ENCODE measurements at regions not wholly inside any gene's neighbourhood (a gene's known extent, or its start where the extent isn't known, plus 50 kb on each side); places are given as distances from the start of the nearest gene placed in this dataset.
A peak's percentile ranks its signal among the peaks of the same experiment; 100 is the strongest.

- no peak for DNase-seq (ENCODE audit: low spot score)
- in situ Hi-C loops (cut with HindIII; ENCODE audit: low sequenced_read_pairs), result no loop called here
Measured at GRCh38 chr12:67450441-67450840, 181.3 kb downstream of the CAND1 start.

GRCh38 chr12:67451206-67451605 lies 182.0 kb downstream of the CAND1 start:
- no peak for DNase-seq (ENCODE audit: low spot score)
- in situ Hi-C loops (cut with HindIII; ENCODE audit: low sequenced_read_pairs), result no loop called here

- in situ Hi-C loops (cut with HindIII; ENCODE audit: low sequenced_read_pairs), result no loop called here
- no peak for DNase-seq (ENCODE audit: low spot score)
Measured at GRCh38 chr12:67452119-67452805, 183.1 kb downstream of the CAND1 start.

DNA sequence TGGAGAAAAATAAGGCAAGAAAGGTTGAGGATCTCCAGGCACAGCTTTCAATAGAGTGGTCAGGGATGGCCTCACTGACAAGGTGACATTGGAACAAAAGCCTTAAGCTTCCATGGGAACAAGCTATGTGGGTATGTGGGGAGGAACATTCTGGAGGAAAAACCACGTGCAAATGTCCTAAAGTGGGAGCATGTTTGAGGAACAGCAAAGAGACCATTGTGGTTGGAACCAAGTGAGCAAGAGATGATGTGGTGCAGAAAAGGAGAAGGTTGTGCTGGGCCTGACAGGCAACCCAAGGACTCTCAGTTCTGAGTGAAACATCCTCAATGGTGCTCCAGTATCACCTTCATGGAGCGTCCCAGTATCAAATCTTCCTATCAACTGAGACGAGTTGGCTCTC lies 184.0 kb downstream of the CAND1 start:
- in situ Hi-C loops (cut with HindIII; ENCODE audit: low sequenced_read_pairs), result no loop called here

DNA sequence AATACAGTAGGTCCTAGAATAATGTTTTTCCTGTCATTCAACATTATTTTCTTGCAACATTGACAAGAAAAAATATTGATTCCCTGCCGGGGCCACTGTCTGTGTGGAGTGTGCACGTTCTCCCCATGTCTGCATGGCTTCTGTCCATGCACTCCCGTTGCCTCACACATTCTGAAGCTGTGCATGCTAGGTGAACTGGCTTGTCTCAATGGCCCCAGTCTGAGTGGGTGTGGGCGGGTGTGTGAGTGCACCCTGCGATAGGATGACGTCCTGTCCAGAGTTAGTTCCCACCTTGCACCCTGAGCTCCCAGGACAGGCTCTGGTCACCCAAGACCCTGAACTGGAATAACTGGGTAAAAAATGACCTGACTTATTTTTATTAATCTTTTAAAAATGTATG lies 186.1 kb downstream of the CAND1 start:
- in situ Hi-C loops (cut with HindIII; ENCODE audit: low sequenced_read_pairs), result no loop called here
- DNase-seq (ENCODE audit: low spot score), result no peak

More for the DNA sequence above, 184.0 kb downstream of the CAND1 start:
- no peak for DNase-seq (ENCODE audit: low spot score)

GRCh38 chr12:67456431-67456901 lies 187.3 kb downstream of the CAND1 start:
- in situ Hi-C loops (cut with HindIII; ENCODE audit: low sequenced_read_pairs), result no loop called here
- no peak for DNase-seq (ENCODE audit: low spot score)

DNA sequence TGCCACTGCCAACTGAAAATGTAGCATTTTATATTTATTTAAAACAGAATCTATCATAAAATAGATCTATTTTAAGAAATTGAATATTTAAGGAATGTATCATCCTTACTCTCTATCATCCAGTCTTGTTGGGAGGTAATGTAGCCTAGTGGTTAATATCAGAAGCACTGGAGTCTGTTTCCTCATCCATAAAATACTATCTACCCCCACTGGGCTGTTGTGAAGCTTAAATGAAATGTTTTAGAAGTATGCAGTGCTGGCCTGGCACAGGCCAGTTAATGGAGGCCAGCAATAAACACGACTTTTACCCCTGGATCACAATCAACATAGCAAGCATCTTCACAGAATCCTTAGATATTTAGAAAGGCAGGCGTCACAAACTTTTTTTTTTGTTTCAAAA lies 188.0 kb downstream of the CAND1 start:
- DNase-seq (ENCODE audit: low spot score), result no peak
- in situ Hi-C loops (cut with HindIII; ENCODE audit: low sequenced_read_pairs), result no loop called here

DNA sequence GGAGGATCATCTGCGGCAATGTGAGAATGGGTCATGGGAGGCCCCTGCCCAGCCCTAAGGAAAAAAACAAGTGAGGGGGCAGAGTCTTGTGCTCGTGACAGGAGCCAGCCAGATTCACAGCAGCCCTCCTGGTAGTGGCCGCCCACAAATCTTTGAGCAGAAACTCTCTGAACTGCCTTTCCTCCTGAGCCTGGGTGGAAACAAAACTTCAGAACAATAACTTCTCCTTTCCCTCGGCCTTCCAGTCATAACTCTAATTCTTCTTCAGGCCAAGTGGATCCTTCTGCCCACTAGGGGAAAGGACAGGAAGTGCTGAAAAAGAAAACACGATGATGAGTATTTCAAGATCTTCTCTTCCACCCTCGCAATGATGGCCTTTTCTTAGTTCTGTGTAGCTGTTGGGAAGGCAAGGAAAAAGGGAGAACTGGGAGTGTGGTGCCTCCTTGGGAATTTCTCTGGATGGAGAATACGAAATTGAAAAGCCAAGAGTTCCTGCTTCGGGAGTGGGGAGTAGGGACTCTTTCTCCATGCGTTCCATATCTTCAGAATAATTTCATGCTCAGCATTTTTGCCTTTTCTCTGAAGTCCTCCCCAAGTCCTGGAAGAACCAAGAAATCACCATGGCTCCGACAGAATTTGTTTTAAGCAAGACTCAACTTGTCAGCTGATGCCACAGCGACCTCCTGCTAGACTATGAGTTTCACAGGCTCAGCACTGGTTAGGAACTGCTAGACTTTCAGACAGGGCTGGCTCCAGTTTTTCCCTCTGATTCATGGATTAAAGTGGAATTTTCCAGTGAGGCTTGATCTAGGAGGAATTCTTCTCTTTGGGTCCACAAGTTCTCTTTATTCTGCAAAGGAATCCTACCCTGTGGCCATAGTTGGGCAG lies 188.9 kb downstream of the CAND1 start:
- no peak for DNase-seq (ENCODE audit: low spot score)
- in situ Hi-C loops (cut with HindIII; ENCODE audit: low sequenced_read_pairs), result no loop called here

- DNase-seq (ENCODE audit: low spot score), result no peak
- in situ Hi-C loops (cut with HindIII; ENCODE audit: low sequenced_read_pairs), result no loop called here
Measured at GRCh38 chr12:67459173-67459572, 189.4 kb upstream of the DYRK2 start.

GRCh38 chr12:67459578-67459977 lies 189.0 kb upstream of the DYRK2 start:
- no peak for DNase-seq (ENCODE audit: low spot score)
- in situ Hi-C loops (cut with HindIII; ENCODE audit: low sequenced_read_pairs), result no loop called here

- in situ Hi-C loops (cut with HindIII; ENCODE audit: low sequenced_read_pairs), result no loop called here
- DNase-seq (ENCODE audit: low spot score), result no peak
Measured at GRCh38 chr12:67460388-67460787, 188.2 kb upstream of the DYRK2 start.

GRCh38 chr12:67468549-67469245 lies 179.8 kb upstream of the DYRK2 start:
- DNase-seq (ENCODE audit: low spot score), result no peak
- in situ Hi-C loops (cut with HindIII; ENCODE audit: low sequenced_read_pairs), result no loop called here

GRCh38 chr12:67469666-67470065 lies 178.9 kb upstream of the DYRK2 start:
- DNase-seq (ENCODE audit: low spot score), result no peak
- in situ Hi-C loops (cut with HindIII; ENCODE audit: low sequenced_read_pairs), result no loop called here

DNA sequence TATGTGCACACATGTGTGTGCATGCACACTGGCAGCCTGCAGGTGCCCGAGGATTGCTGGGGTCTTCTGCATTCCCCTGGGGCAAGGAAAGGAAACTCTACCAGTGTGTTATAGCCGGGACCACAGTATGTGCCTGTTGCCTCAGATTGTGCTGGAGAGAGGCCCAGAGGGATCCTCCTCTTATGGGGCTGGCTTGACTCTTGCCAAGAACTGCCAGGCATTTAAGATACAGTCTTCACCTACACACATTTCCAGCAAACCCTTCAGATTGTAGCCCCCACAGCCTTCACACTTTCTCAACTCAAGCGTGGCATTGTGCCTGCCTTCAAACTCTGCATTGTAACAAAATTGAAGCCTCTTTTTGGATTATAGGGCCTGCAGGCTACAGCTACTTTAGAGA lies 176.7 kb upstream of the DYRK2 start:
- in situ Hi-C loops (cut with HindIII; ENCODE audit: low sequenced_read_pairs), result no loop called here
- DNase-seq (ENCODE audit: low spot score), result no peak

GRCh38 chr12:67472539-67472938 lies 176.0 kb upstream of the DYRK2 start:
- peak; percentile 17 for DNase-seq (ENCODE audit: low spot score)
- in situ Hi-C loops (cut with HindIII; ENCODE audit: low sequenced_read_pairs), result no loop called here

- in situ Hi-C loops (cut with HindIII; ENCODE audit: low sequenced_read_pairs), result no loop called here
- no peak for DNase-seq (ENCODE audit: low spot score)
Measured at GRCh38 chr12:67474934-67475620, 173.5 kb upstream of the DYRK2 start.

- in situ Hi-C loops (cut with HindIII; ENCODE audit: low sequenced_read_pairs), result no loop called here
- DNase-seq (ENCODE audit: low spot score), result no peak
Measured at GRCh38 chr12:67475725-67476124, 172.8 kb upstream of the DYRK2 start.

GRCh38 chr12:67477681-67478265 lies 170.8 kb upstream of the DYRK2 start:
- DNase-seq (ENCODE audit: low spot score), result peak; percentile 69
- in situ Hi-C loops (cut with HindIII; ENCODE audit: low sequenced_read_pairs), result no loop called here
